SK-N-SH (cell line): ENCODE measurements at regions not wholly inside any gene's neighbourhood (a gene's known extent, or its start where the extent isn't known, plus 50 kb on each side); places are given as distances from the start of the nearest gene placed in this dataset.

Source experiments
- CTCF ChIA-PET: fragments of 300-600, 350-600 bp; formaldehyde crosslinking; extraction: SDS; loops from one replicate; lab custom pipeline; 2021; lab: Yijun Ruan, JAX
- POLR2A ChIA-PET: fragments of 350-600 bp; sonication (Branson Sonifier 250); formaldehyde crosslinking; extraction: SDS; loops from one replicate; lab custom pipeline; 2020; ENCODE audit warnings: antibody characterized with exemption, inconsistent platforms; lab: Yijun Ruan, JAX
- DNase-seq: peaks from one replicate; pipeline ENCODE4 v3.0.0; 2012
- H2AFZ ChIP-seq: fragments of 200-600 bp; sonication (generic); 2 replicates; pipeline ENCODE4 v1.8.1; 2016; ENCODE audit warnings: antibody characterized with exemption, mild to moderate bottlenecking, low read depth
- H3F3A ChIP-seq: fragments of 200-600 bp; sonication (generic); replicated peaks from 2 replicates; pipeline ENCODE3; 2016; ENCODE audit warnings: antibody characterized with exemption, mild to moderate bottlenecking; ENCODE audit not compliant: insufficient read depth
- H3K27ac ChIP-seq, 2 experiments: fragments of 200-500 bp in 1 of 2; fragments of 200-600 bp in 1 of 2; sonication (Bioruptor generic) in 1 of 2; sonication (generic), shearing (Covaris generic) in 1 of 2; 2 replicates each; pipeline versions ENCODE4 v1.5.1 to v1.6.1; 2014 to 2016; ENCODE audit warnings: low read depth in 2 of 2, inconsistent platforms in 1 of 2, low read length in 1 of 2, mild to moderate bottlenecking in 1 of 2, mixed read lengths in 1 of 2
- H3K27me3 ChIP-seq: fragments of 200-600 bp; sonication (generic), shearing (Covaris generic); 2 replicates; pipeline ENCODE4 v1.6.1; 2016; ENCODE audit warnings: mixed run types; ENCODE audit not compliant: insufficient read depth
- H3K36me3 ChIP-seq, 2 experiments: fragments of 200-500 bp in 1 of 2; fragments of 200-600 bp in 1 of 2; sonication (Bioruptor generic) in 1 of 2; sonication (generic) in 1 of 2; replicated peaks in 1 of 2; 2 replicates each; pipeline versions ENCODE3 to v1.5.1; 2014 to 2016; ENCODE audit warnings: low read length in 1 of 2, mild to moderate bottlenecking in 1 of 2; ENCODE audit not compliant: insufficient read depth in 2 of 2, control insufficient read depth in 1 of 2
- H3K4me1 ChIP-seq, 2 experiments: fragments of 200-500 bp in 1 of 2; fragments of 200-600 bp in 1 of 2; sonication (Bioruptor generic) in 1 of 2; sonication (generic), shearing (Covaris generic) in 1 of 2; 2 replicates each; pipeline versions ENCODE4 v1.5.1 to v1.6.1; 2014 to 2016; ENCODE audit warnings: low read depth in 1 of 2, low read length in 1 of 2, mixed run types in 1 of 2; ENCODE audit not compliant: insufficient read depth in 2 of 2, control insufficient read depth in 1 of 2
- H3K4me2 ChIP-seq: fragments of 200-600 bp; sonication (generic), shearing (Covaris generic); 2 replicates; pipeline ENCODE4 v1.6.1; 2017; ENCODE audit warnings: mixed run types
- H3K4me3 ChIP-seq, 2 experiments: fragments of 200-500 bp in 1 of 2; fragments of 200-600 bp in 1 of 2; sonication (Bioruptor generic) in 1 of 2; sonication (generic), shearing (Covaris generic) in 1 of 2; 2 replicates each; pipeline versions ENCODE4 v1.5.1 to v1.8.1; 2014 to 2016; ENCODE audit warnings: low read depth in 2 of 2, inconsistent platforms in 1 of 2, low read length in 1 of 2, mild to moderate bottlenecking in 1 of 2, mixed read lengths in 1 of 2, moderate library complexity in 1 of 2
- H3K79me2 ChIP-seq: fragments of 200-600 bp; sonication (generic); 2 replicates; pipeline ENCODE4 v1.8.1; 2017; ENCODE audit warnings: mild to moderate bottlenecking; ENCODE audit not compliant: insufficient read depth
- H3K9ac ChIP-seq: fragments of 200-600 bp; sonication (generic); 2 replicates; pipeline ENCODE4 v1.6.1; 2017; ENCODE audit warnings: mixed run types
- H3K9me2 ChIP-seq: fragments of 200-600 bp; sonication (generic); 2 replicates; pipeline ENCODE4 v1.6.1; 2017; ENCODE audit warnings: mixed run types
- H3K9me3 ChIP-seq: fragments of 200-600 bp; sonication (generic); 2 replicates; pipeline ENCODE4 v1.6.1; 2017; ENCODE audit warnings: mixed run types, mild to moderate bottlenecking, moderate library complexity
- H4K20me1 ChIP-seq: fragments of 200-600 bp; sonication (generic); 2 replicates; pipeline ENCODE4 v1.6.1; 2017; ENCODE audit warnings: mild to moderate bottlenecking, mixed run types; ENCODE audit not compliant: insufficient read depth
- EZH2phosphoT487 ChIP-seq: fragments of 200-600 bp; sonication (generic); IDR thresholded peaks from 2 replicates; pipeline ENCODE4 v1.6.1; 2017; ENCODE audit warnings: low read depth, mixed run types, mild to moderate bottlenecking, antibody characterized with exemption, moderate library complexity, borderline replicate concordance
- MEF2A ChIP-seq: IDR thresholded peaks from 2 replicates; pipeline ENCODE4 v1.4.0; 2012; ENCODE audit warnings: low read depth, borderline replicate concordance
- NFIC ChIP-seq: IDR thresholded peaks from 2 replicates; pipeline ENCODE4 v1.4.0; 2012; ENCODE audit warnings: borderline replicate concordance
- RAD21 ChIP-seq: IDR thresholded peaks from 2 replicates; pipeline ENCODE4 v1.6.1; 2012; ENCODE audit warnings: mild to moderate bottlenecking, low read length
- RCOR1 ChIP-seq: fragments of 150-350 bp; IDR thresholded peaks from 2 replicates; pipeline ENCODE4 v1.6.1; 2017; ENCODE audit warnings: antibody characterized with exemption, low read length
- RXRA ChIP-seq: IDR thresholded peaks from 2 replicates; pipeline ENCODE4 v1.4.0; 2012; ENCODE audit warnings: low read depth, mild to moderate bottlenecking, borderline replicate concordance
- SIN3A ChIP-seq: IDR thresholded peaks from 2 replicates; pipeline ENCODE4 v1.6.1; 2012; ENCODE audit warnings: low read depth, mild to moderate bottlenecking, low read length, moderate library complexity, borderline replicate concordance
- SMC3 ChIP-seq: IDR thresholded peaks from 2 replicates; pipeline ENCODE4 v1.6.1; 2012; ENCODE audit warnings: low read depth, low read length, improper control_type of control experiment
- TAF1 ChIP-seq: IDR thresholded peaks from 2 replicates; pipeline ENCODE4 v1.6.1; 2012; ENCODE audit warnings: low read depth, mild to moderate bottlenecking, low read length, moderate library complexity, borderline replicate concordance
- TEAD4 ChIP-seq: IDR thresholded peaks from 2 replicates; pipeline ENCODE4 v1.4.0; 2012; ENCODE audit warnings: mild to moderate bottlenecking, borderline replicate concordance; ENCODE audit not compliant: insufficient read depth
- YY1 ChIP-seq: IDR thresholded peaks from 2 replicates; pipeline ENCODE4 v1.4.0; 2012; ENCODE audit warnings: low read depth, mild to moderate bottlenecking
- WGBS: methylation state at CpG from one replicate; pipeline ENCODE4 v1.1.6; 2017; ENCODE audit warnings: low lambda C conversion rate; 5-methylcytosine and 5-hydroxymethylcytosine counted together
- TF ChIP-seq, protein P1 (sequence below): IDR thresholded peaks from 2 replicates; pipeline ENCODE4 v1.6.1; 2012; ENCODE audit warnings: mild to moderate bottlenecking, low read depth, low read length, moderate library complexity
- TF ChIP-seq, protein P2 (sequence below): IDR thresholded peaks from 2 replicates; pipeline ENCODE4 v1.4.0; 2012; ENCODE audit warnings: low read depth
- TF ChIP-seq, protein P3 (sequence below): fragments of 150-350 bp; IDR thresholded peaks from 2 replicates; pipeline ENCODE4 v1.6.1; 2016; ENCODE audit warnings: mild to moderate bottlenecking, low read depth, low read length
- TF ChIP-seq, protein P4 (sequence below): fragments of 150-350 bp; IDR thresholded peaks from 2 replicates; pipeline ENCODE4 v1.6.1; 2017; ENCODE audit warnings: antibody characterized with exemption, low read length, low read depth, borderline replicate concordance
- TF ChIP-seq, protein P5 (sequence below): IDR thresholded peaks from 2 replicates; pipeline ENCODE4; 2012

DNA sequence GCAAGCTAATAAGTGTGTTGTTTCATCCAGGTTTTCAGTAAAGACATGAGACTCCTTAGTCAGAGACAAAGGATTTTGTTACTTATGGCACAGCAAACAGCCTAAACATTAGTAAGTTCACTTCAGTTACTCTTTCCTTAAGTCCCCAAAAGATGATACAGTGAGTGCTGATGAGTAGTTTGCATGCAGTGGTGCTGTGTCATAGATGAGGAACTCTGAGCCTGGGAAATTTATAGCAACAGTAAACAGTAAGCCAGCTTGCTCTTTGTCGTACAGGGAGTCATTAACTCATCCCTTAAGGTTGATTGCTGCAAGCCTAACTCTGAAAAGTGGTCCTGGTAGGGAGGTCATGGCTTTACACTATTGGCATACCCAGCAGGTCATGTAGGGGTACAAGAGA lies 208.6 kb upstream of the OR4E1 start (continued):
- TF ChIP-seq TEAD4, result no peak
- TF ChIP-seq, protein P1, sequence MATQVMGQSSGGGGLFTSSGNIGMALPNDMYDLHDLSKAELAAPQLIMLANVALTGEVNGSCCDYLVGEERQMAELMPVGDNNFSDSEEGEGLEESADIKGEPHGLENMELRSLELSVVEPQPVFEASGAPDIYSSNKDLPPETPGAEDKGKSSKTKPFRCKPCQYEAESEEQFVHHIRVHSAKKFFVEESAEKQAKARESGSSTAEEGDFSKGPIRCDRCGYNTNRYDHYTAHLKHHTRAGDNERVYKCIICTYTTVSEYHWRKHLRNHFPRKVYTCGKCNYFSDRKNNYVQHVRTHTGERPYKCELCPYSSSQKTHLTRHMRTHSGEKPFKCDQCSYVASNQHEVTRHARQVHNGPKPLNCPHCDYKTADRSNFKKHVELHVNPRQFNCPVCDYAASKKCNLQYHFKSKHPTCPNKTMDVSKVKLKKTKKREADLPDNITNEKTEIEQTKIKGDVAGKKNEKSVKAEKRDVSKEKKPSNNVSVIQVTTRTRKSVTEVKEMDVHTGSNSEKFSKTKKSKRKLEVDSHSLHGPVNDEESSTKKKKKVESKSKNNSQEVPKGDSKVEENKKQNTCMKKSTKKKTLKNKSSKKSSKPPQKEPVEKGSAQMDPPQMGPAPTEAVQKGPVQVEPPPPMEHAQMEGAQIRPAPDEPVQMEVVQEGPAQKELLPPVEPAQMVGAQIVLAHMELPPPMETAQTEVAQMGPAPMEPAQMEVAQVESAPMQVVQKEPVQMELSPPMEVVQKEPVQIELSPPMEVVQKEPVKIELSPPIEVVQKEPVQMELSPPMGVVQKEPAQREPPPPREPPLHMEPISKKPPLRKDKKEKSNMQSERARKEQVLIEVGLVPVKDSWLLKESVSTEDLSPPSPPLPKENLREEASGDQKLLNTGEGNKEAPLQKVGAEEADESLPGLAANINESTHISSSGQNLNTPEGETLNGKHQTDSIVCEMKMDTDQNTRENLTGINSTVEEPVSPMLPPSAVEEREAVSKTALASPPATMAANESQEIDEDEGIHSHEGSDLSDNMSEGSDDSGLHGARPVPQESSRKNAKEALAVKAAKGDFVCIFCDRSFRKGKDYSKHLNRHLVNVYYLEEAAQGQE, result no peak
- TF ChIP-seq, protein P2, sequence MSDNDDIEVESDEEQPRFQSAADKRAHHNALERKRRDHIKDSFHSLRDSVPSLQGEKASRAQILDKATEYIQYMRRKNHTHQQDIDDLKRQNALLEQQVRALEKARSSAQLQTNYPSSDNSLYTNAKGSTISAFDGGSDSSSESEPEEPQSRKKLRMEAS, result no peak
- no peak for TF ChIP-seq NFIC
- TF ChIP-seq RXRA, result no peak
- no peak for TF ChIP-seq RCOR1

DNA sequence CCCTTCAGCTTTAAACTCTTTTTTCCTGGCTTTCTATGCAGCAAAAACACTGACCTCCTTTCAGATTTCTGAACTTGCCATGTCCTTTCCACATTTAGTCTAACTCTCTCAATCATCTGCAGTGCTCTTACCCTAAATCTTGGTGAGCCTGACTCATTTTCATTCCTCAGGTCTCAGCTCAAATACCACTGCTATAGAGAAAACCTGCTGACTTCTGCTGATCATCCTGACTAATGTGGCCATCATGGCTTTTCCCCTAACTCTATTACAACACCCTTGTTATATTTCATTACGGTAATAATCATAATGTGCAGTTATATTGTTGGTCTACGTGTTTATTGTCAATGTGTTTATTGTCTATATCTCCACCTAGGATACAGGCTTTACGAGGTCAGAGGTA lies 207.3 kb upstream of the OR4E1 start:
- Histone ChIP-seq H3K9me2 (no peaks in the 10 kb centered on the region), H4K20me1 (no peaks in the 10 kb centered on the region), H3K27me3 (no peaks in the 10 kb centered on the region), H3K4me3 (no peak overlapping the region), H3K79me2 (no peaks in the 10 kb centered on the region), H3K4me2 (no peak overlapping the region), H3K9ac (no peak overlapping the region), H3K27ac (no peak overlapping the region), H2AFZ (no peak overlapping the region), H3F3A (no peaks in the 10 kb centered on the region), H3K9me3 (no peaks in the 10 kb centered on the region), H3K36me3 (no peaks in the 10 kb centered on the region), H3K4me1 (no peaks in the 10 kb centered on the region)
- WGBS, result 0% methylated on average over 3 of the region's 3 CpGs
- no peak for DNase-seq
- ChIA-PET POLR2A (no interaction called here), CTCF (interaction anchor here (1.4 kb wide), 1 partner anchor 37 kb away, joined by 4 read pairs; no protein-coding TSS in a partner anchor)
- TF ChIP-seq SMC3, result no peak
- TF ChIP-seq EZH2phosphoT487, result no peak
- TF ChIP-seq YY1, result no peak

DNA sequence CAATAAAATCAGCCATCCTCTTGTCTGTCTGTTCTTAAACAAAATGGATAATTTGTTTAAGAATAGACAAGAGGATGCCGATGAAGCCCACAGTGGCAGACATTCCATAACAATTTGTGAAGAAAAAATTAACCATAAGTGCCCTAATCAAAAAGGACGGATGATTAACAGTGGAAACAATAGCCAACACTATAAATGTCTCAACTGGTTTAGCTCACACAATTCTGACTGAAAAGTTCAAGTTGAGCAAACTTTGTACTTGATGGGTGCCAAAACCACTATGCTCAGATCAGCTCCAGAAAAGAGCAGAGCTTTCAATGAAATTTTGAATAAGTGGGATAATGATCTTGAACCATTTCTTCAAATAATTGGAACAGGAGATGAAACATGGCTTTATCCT lies 202.2 kb upstream of the OR4E1 start:
- Histone ChIP-seq H2AFZ (no peak overlapping the region), H3K9me3 (no peaks in the 10 kb centered on the region), H3K27me3 (peaks cover 7% of the 10 kb centered on the region; the same call in 1 of the 2 replicates), H4K20me1 (no peaks in the 10 kb centered on the region), H3K79me2 (no peaks in the 10 kb centered on the region), H3F3A (no peaks in the 10 kb centered on the region), H3K9ac (no peak overlapping the region), H3K27ac (no peak overlapping the region), H3K9me2 (no peaks in the 10 kb centered on the region), H3K4me3 (no peak overlapping the region), H3K4me2 (no peak overlapping the region), H3K36me3 (no peaks in the 10 kb centered on the region), H3K4me1 (no peaks in the 10 kb centered on the region)
- CTCF ChIA-PET, result no interaction called here
- DNase-seq, result no peak
- TF ChIP-seq TAF1 (no peak), MEF2A (no peak), RAD21 (no peak), RCOR1 (no peak), SIN3A (no peak)
- TF ChIP-seq, protein P3, sequence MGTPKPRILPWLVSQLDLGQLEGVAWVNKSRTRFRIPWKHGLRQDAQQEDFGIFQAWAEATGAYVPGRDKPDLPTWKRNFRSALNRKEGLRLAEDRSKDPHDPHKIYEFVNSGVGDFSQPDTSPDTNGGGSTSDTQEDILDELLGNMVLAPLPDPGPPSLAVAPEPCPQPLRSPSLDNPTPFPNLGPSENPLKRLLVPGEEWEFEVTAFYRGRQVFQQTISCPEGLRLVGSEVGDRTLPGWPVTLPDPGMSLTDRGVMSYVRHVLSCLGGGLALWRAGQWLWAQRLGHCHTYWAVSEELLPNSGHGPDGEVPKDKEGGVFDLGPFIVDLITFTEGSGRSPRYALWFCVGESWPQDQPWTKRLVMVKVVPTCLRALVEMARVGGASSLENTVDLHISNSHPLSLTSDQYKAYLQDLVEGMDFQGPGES, result no peak
- TF ChIP-seq, protein P4, sequence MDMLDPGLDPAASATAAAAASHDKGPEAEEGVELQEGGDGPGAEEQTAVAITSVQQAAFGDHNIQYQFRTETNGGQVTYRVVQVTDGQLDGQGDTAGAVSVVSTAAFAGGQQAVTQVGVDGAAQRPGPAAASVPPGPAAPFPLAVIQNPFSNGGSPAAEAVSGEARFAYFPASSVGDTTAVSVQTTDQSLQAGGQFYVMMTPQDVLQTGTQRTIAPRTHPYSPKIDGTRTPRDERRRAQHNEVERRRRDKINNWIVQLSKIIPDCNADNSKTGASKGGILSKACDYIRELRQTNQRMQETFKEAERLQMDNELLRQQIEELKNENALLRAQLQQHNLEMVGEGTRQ, result no peak
- TF ChIP-seq, protein P5, sequence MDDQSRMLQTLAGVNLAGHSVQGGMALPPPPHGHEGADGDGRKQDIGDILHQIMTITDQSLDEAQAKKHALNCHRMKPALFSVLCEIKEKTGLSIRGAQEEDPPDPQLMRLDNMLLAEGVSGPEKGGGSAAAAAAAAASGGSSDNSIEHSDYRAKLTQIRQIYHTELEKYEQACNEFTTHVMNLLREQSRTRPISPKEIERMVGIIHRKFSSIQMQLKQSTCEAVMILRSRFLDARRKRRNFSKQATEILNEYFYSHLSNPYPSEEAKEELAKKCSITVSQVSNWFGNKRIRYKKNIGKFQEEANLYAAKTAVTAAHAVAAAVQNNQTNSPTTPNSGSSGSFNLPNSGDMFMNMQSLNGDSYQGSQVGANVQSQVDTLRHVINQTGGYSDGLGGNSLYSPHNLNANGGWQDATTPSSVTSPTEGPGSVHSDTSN, result no peak
- POLR2A ChIA-PET, result no interaction called here
- WGBS, result 7% methylated on average over 2 of the region's 2 CpGs
